Endothelial cell of umbilical vein (primary cell): ENCODE measurements at regions not wholly inside any gene's neighbourhood (a gene's known extent, or its start where the extent isn't known, plus 50 kb on each side); places are given as distances from the start of the nearest gene placed in this dataset.

Source experiments
- BruUV-seq: library from RNA; stranded (reverse); fragments of 400-500 nt; replicated peaks from 2 replicates; lab custom pipeline; 2021; lab: Mats Ljungman, UMichigan
- CTCF ChIA-PET: fragments of 300-600, 350-600 bp; sonication (Branson Sonifier 250); formaldehyde crosslinking; loops from one replicate; lab custom pipeline; 2021; ENCODE audit warnings: antibody characterized with exemption, inconsistent platforms; lab: Charles Lee
- POLR2A ChIA-PET: fragments of 300-600, 350-600 bp; sonication (Branson Sonifier 250); formaldehyde crosslinking; loops from one replicate; lab custom pipeline; 2021; ENCODE audit warnings: antibody characterized with exemption, inconsistent platforms; lab: Charles Lee
- DNase-seq: peaks from one replicate; pipeline ENCODE4 v3.0.0-alpha.2; 2011; ENCODE audit warnings: low read depth, low spot score
- FAIRE-seq: peaks from 2 replicates; lab custom pipeline; 2011; peaks lifted over from hg19 to GRCh38; lab: Jason Lieb, UNC
- H2AFZ ChIP-seq: 2 replicates; pipeline ENCODE4 v1.6.0; 2012; ENCODE audit warnings: low read depth, low read length, control low read depth, inconsistent platforms
- H3K27ac ChIP-seq: 2 replicates; pipeline ENCODE4 v1.5.1; 2011; ENCODE audit warnings: low read depth, mild to moderate bottlenecking, control low read depth, low read length, moderate library complexity; ENCODE audit not compliant: insufficient read depth
- H3K27me3 ChIP-seq, 2 experiments: 2 replicates each; pipeline versions ENCODE4 v1.6.0 to v1.6.1; 2011; ENCODE audit warnings: low read length in 2 of 2, mixed read lengths in 1 of 2; ENCODE audit not compliant: control insufficient read depth in 2 of 2, insufficient read depth in 2 of 2
- H3K36me3 ChIP-seq, 2 experiments: 2 replicates in 1 of 2; 3 replicates in 1 of 2; pipeline ENCODE4 v1.5.1; 2011; ENCODE audit warnings: low read length in 2 of 2, mild to moderate bottlenecking in 1 of 2, moderate library complexity in 1 of 2; ENCODE audit not compliant: control insufficient read depth in 2 of 2, insufficient read depth in 2 of 2; ENCODE audit errors: extremely low read depth in 1 of 2
- H3K4me1 ChIP-seq: 3 replicates; pipeline ENCODE4 v1.5.1; 2011; ENCODE audit warnings: mild to moderate bottlenecking, low read length; ENCODE audit not compliant: control insufficient read depth, insufficient read depth; ENCODE audit errors: extremely low read depth
- H3K4me2 ChIP-seq: 2 replicates; pipeline ENCODE4 v1.6.1; 2011; ENCODE audit warnings: low read length, control low read depth, mixed read lengths; ENCODE audit not compliant: insufficient read depth
- H3K4me3 ChIP-seq, 3 experiments: fragments of 200-600 bp in 1 of 3; sonication (generic), shearing (Covaris generic) in 1 of 3; replicated peaks in 1 of 3; 2 replicates each; pipeline ENCODE4 v1.5.1; 2011 to 2016; ENCODE audit warnings: control low read depth in 3 of 3, low read length in 3 of 3, mild to moderate bottlenecking in 2 of 3, inconsistent platforms in 1 of 3, low read depth in 1 of 3, moderate library complexity in 1 of 3; ENCODE audit not compliant: insufficient read depth in 1 of 3
- H3K79me2 ChIP-seq: 2 replicates; pipeline ENCODE4 v1.6.0; 2012; ENCODE audit warnings: low read length, inconsistent platforms; ENCODE audit not compliant: control insufficient read depth, insufficient read depth
- H3K9ac ChIP-seq: replicated peaks from 2 replicates; pipeline ENCODE3; 2011; ENCODE audit warnings: low read length, control low read depth; ENCODE audit not compliant: insufficient read depth; ENCODE audit errors: extremely low read depth
- H3K9me1 ChIP-seq: replicated peaks from 3 replicates; pipeline ENCODE4 v1.6.0; 2011; ENCODE audit warnings: mild to moderate bottlenecking, low read length; ENCODE audit not compliant: control insufficient read depth, insufficient read depth; ENCODE audit errors: extremely low read depth
- H3K9me3 ChIP-seq: replicated peaks from 2 replicates; pipeline ENCODE4 v1.5.1; 2012; ENCODE audit warnings: low read length, inconsistent platforms; ENCODE audit not compliant: control insufficient read depth, insufficient read depth
- H4K20me1 ChIP-seq: replicated peaks from 2 replicates; pipeline ENCODE3; 2011; ENCODE audit warnings: mild to moderate bottlenecking, low read length; ENCODE audit not compliant: control insufficient read depth, insufficient read depth; ENCODE audit errors: extremely low read depth
- CTCF ChIP-seq, 2 donors: IDR thresholded peaks; 1 replicate in 1 of 2; 2 replicates in 1 of 2; pipeline ENCODE4 v1.5.1; 2011; ENCODE audit warnings: low read length in 2 of 2, mild to moderate bottlenecking in 2 of 2, moderate library complexity in 2 of 2, control low read depth in 1 of 2, inconsistent platforms in 1 of 2, low read depth in 1 of 2; ENCODE audit not compliant: insufficient read depth in 1 of 2; ENCODE audit errors: extremely low read depth in 1 of 2
- EZH2 ChIP-seq: IDR thresholded peaks from 2 replicates; pipeline ENCODE4 v1.6.1; 2012; ENCODE audit warnings: borderline replicate concordance, low read depth, mild to moderate bottlenecking, moderate library complexity, low read length, inconsistent platforms; ENCODE audit not compliant: severe bottlenecking
- FOS ChIP-seq: IDR thresholded peaks from 2 replicates; pipeline ENCODE4 v1.6.1; 2011; ENCODE audit warnings: mild to moderate bottlenecking, low read length, moderate library complexity, borderline replicate concordance; ENCODE audit not compliant: insufficient read depth
- GATA2 ChIP-seq: IDR thresholded peaks from 2 replicates; pipeline ENCODE4 v1.7.0; 2011; ENCODE audit warnings: low read depth, mild to moderate bottlenecking, moderate library complexity, mixed read lengths, low read length; ENCODE audit not compliant: insufficient read length, insufficient read depth
- JUN ChIP-seq: IDR thresholded peaks from 2 replicates; pipeline ENCODE4 v1.6.1; 2011; ENCODE audit warnings: borderline replicate concordance, low read depth; ENCODE audit not compliant: insufficient read length, insufficient read depth
- MAX ChIP-seq: IDR thresholded peaks from 2 replicates; pipeline ENCODE4 v1.6.1; 2011; ENCODE audit not compliant: insufficient read depth, insufficient read length
- MYC ChIP-seq: IDR thresholded peaks from one replicate; pipeline ENCODE4 v1.6.1; 2011; ENCODE audit warnings: mild to moderate bottlenecking, low read depth, low read length
- POLR2A ChIP-seq: IDR thresholded peaks from 2 replicates; pipeline ENCODE4 v1.6.1; 2012; ENCODE audit warnings: low read depth, mild to moderate bottlenecking, control low read depth, low read length
- POLR2AphosphoS5 ChIP-seq: IDR thresholded peaks from 2 replicates; pipeline ENCODE4 v1.6.1; 2012; ENCODE audit warnings: low read depth, mild to moderate bottlenecking, control low read depth, low read length, moderate library complexity; ENCODE audit not compliant: insufficient read depth
- dilution Hi-C: fragments of 300-500 bp; cut with MboI; formaldehyde crosslinking; loops from one replicate; pipeline ENCODE4 v1.15.0; 2019; ENCODE audit warnings: low sequenced_read_pairs; ENCODE audit not compliant: extremely low pct_ligation_motif_present
- intact Hi-C: fragments of 100-400 bp; cut with micrococcal nuclease; formaldehyde crosslinking; loops from one replicate; pipeline ENCODE4 v1.10.0; 2022

DNA sequence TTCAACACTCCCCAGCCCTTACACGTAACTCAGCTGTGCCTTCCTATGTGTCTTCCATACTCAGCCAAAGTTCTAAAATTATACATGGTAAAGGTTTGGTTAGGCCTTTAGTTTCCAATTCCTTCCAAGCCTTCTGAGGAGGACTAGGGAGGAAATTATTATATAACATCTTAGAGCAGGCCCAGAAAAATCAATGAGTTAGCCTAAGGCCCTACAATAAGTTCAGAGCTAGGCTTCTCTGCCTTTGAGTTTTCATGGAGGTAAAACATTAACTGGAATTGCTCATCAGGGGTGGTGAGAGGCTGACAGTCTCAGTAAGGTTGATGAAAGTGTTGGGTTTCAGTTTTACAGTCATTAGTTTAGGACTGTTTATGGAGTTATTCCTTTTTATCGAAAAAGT lies 286.0 kb downstream of the ADGB start:
- Histone ChIP-seq H4K20me1 (no peaks in the 10 kb centered on the region), H3K27me3 (no peaks in the 10 kb centered on the region), H3K9me1 (no peaks in the 10 kb centered on the region), H3K79me2 (no peaks in the 10 kb centered on the region), H3K4me1 (no peaks in the 10 kb centered on the region), H3K36me3 (no peaks in the 10 kb centered on the region), H3K9ac (no peak overlapping the region), H2AFZ (no peak overlapping the region), H3K27ac (no peak overlapping the region), H3K9me3 (no peaks in the 10 kb centered on the region), H3K4me2 (no peak overlapping the region), H3K4me3 (no peak overlapping the region)
- FAIRE-seq (no peak), DNase-seq (no peak)
- TF ChIP-seq POLR2A (no peak), FOS (no peak), EZH2 (no peak), JUN (no peak), MAX (no peak), POLR2AphosphoS5 (no peak), MYC (no peak), GATA2 (no peak), CTCF (IDR thresholded peaks at IDR 0.05; ENCODE audit: extremely low read depth in 1 of 2, insufficient read depth in 1 of 2, low read depth in 1 of 2, low read length in 2 of 2) (no peak)
- dilution Hi-C loops (no loop called here), intact Hi-C loops (no loop called here)
- ChIA-PET CTCF (no interaction called here), POLR2A (no interaction called here)
- BruUV-seq, result no TSS peak
